ENCODE measurements at regions not wholly inside any gene's neighbourhood (a gene's known extent, or its start where the extent isn't known, plus 50 kb on each side); places are given as distances from the start of the nearest gene placed in this dataset.

DNA sequence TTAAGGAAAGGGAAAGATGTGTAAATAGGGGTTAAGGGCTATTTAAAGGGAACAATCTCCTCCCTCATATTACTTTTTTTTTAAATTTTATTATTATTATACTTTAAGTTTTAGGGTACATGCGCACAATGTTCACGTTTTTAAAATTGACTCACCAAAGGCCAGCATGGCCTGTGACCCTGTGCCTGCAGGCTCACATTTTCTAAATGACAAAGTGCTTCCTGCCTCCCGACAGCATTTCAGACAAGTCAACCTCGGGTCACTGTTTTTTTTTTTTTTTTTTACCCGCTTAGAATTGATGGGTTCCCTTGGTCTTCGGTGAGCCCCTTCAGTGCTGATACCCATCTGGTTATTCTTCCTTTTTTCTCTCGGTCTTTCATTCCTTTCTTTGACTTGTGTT is 70.4 kb upstream of the SCAF4 start:
- TF ChIP-seq EZH2 (IDR thresholded peaks at IDR 0.05; ENCODE audit: insufficient read depth, poor library complexity, severe bottlenecking), result no peak
- no peak for TF ChIP-seq EZH2phosphoT487 (IDR thresholded peaks at IDR 0.05; ENCODE audit: insufficient read depth, low read depth)
